ENCODE measurements at regions not wholly inside any gene's neighbourhood (a gene's known extent, or its start where the extent isn't known, plus 50 kb on each side); places are given as distances from the start of the nearest gene placed in this dataset.
"Not testable (repeated sequence)": the region's sequence is repeated elsewhere in the genome, so short reads cannot be mapped to it uniquely, and the experiment has no call there.

- not testable (repeated sequence) for TF ChIP-seq CTCF (conservative IDR thresholded peaks at IDR 0.05 in 1 of 2, IDR thresholded peaks at IDR 0.05 in 1 of 2; ENCODE audit: low read depth in 1 of 2, low read length in 2 of 2); EZH2 (IDR thresholded peaks at IDR 0.05; ENCODE audit: low read length, missing control alignments)
Measured at GRCh38 chr6:14389776-14390175, 272.2 kb downstream of the CD83 start.
